Upper lobe of left lung (tissue), 4 donors: ENCODE measurements at regions not wholly inside any gene's neighbourhood (a gene's known extent, or its start where the extent isn't known, plus 50 kb on each side); places are given as distances from the start of the nearest gene placed in this dataset.

Experiments
- CTCF ChIP-seq, 6 experiments: fragments of 450-650 bp in 4 of 6; fragments of 200-600 bp in 2 of 6; sonication (generic) in 2 of 6; IDR thresholded peaks; one replicate each; pipeline ENCODE4 v1.5.1; 2016 to 2019; ENCODE audit warnings: antibody characterized with exemption in 6 of 6
- EP300 ChIP-seq, 4 donors: sonication (generic); formaldehyde crosslinking; IDR thresholded peaks; one replicate each; pipeline ENCODE4 v1.5.1; 2017; ENCODE audit warnings: antibody characterized with exemption in 4 of 4, control low read depth in 2 of 4
- POLR2A ChIP-seq, 4 donors: fragments of 450-650 bp; IDR thresholded peaks; one replicate each; pipeline ENCODE4 v1.5.1; 2016 to 2017; ENCODE audit warnings: antibody characterized with exemption in 4 of 4, mild to moderate bottlenecking in 2 of 4

DNA sequence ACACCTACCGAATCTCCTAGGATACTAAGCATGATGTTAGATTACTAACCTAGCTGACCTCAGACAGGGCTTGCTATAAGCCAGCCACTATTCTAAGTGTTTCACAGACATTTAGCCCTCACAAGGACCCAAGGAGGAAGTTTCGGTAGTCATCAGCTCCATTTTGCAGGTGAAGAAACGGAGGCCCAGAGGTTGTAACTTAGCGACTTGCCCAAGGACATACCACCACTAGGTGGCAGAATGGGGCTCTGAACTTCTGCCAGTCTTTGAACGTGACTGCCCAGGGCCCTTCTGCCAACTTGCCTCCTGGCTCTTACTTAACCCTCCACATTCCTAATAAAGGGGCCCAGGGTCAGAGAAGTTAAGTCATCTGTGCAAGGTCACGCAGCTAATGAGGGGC lies 283.5 kb downstream of the C1orf94 start:
- TF ChIP-seq CTCF (IDR thresholded peaks at IDR 0.05), result peak in 5 of 6 experiments; percentile 24 to 51 (median 27)
- no peak for TF ChIP-seq EP300 (IDR thresholded peaks at IDR 0.05)
- no peak for TF ChIP-seq POLR2A (IDR thresholded peaks at IDR 0.05)
